DOHH2 (cell line): ENCODE measurements at regions not wholly inside any gene's neighbourhood (a gene's known extent, or its start where the extent isn't known, plus 50 kb on each side); places are given as distances from the start of the nearest gene placed in this dataset.
"Not testable (repeated sequence)": the region's sequence is repeated elsewhere in the genome, so short reads cannot be mapped to it uniquely, and the experiment has no call there.

ENCODE experiments used
- H3F3A ChIP-seq: fragments of 200-600 bp; sonication (generic), shearing (Covaris generic); 2 replicates; pipeline ENCODE4 v1.6.0; 2016; ENCODE audit warnings: antibody characterized with exemption, mild to moderate bottlenecking; ENCODE audit not compliant: control insufficient read depth, insufficient read depth
- H3K27ac ChIP-seq: fragments of 200-600 bp; sonication (generic); 2 replicates; pipeline ENCODE4 v1.5.1; 2014; ENCODE audit warnings: low read depth, mild to moderate bottlenecking, low read length, moderate library complexity
- H3K27me3 ChIP-seq: fragments of 200-600 bp; sonication (generic); 2 replicates; pipeline ENCODE4 v1.6.1; 2014; ENCODE audit warnings: mild to moderate bottlenecking, low read length, mixed read lengths; ENCODE audit not compliant: control insufficient read depth
- H3K36me3 ChIP-seq: fragments of 200-600 bp; sonication (generic); 2 replicates; pipeline ENCODE4 v1.6.1; 2014; ENCODE audit warnings: mild to moderate bottlenecking, low read length, moderate library complexity, mixed read lengths; ENCODE audit not compliant: control insufficient read depth
- H3K4me1 ChIP-seq: fragments of 200-600 bp; sonication (generic); 2 replicates; pipeline ENCODE4 v1.6.1; 2014; ENCODE audit warnings: mild to moderate bottlenecking, low read length, mixed read lengths; ENCODE audit not compliant: control insufficient read depth
- H3K4me2 ChIP-seq: fragments of 200-600 bp; sonication (generic); 2 replicates; pipeline ENCODE4 v1.6.0; 2014; ENCODE audit warnings: mild to moderate bottlenecking, low read length, moderate library complexity
- H3K4me3 ChIP-seq: fragments of 200-600 bp; sonication (generic); 2 replicates; pipeline ENCODE4 v1.5.1; 2014; ENCODE audit warnings: mild to moderate bottlenecking, low read length, mixed read lengths
- H3K79me2 ChIP-seq: fragments of 200-600 bp; sonication (generic); 2 replicates; pipeline ENCODE4 v1.6.1; 2014; ENCODE audit warnings: mild to moderate bottlenecking, low read length, mixed read lengths; ENCODE audit not compliant: control insufficient read depth
- H3K9me2 ChIP-seq: fragments of 200-600 bp; sonication (generic); replicated peaks from 2 replicates; pipeline ENCODE4 v1.6.1; 2014; ENCODE audit warnings: mild to moderate bottlenecking, low read length, mixed read lengths; ENCODE audit not compliant: control insufficient read depth
- H3K9me3 ChIP-seq: fragments of 200-600 bp; sonication (generic); 2 replicates; pipeline ENCODE4 v1.6.1; 2014; ENCODE audit warnings: antibody characterized with exemption, low read length, mixed read lengths; ENCODE audit not compliant: control insufficient read depth, insufficient read depth
- H4K20me1 ChIP-seq: fragments of 200-600 bp; sonication (generic); 2 replicates; pipeline ENCODE4 v1.6.0; 2014; ENCODE audit warnings: low read depth, mild to moderate bottlenecking, antibody characterized with exemption, low read length, moderate library complexity; ENCODE audit not compliant: control insufficient read depth, insufficient read depth
- EZH2phosphoT487 ChIP-seq: fragments of 200-600 bp; sonication (generic); IDR thresholded peaks from 2 replicates; pipeline ENCODE4 v1.6.1; 2017; ENCODE audit warnings: borderline replicate concordance, mild to moderate bottlenecking, antibody characterized with exemption, low read length, moderate library complexity, mixed read lengths
- TF ChIP-seq, protein P1 (sequence below): fragments of 200-600 bp; sonication (generic); IDR thresholded peaks from one replicate; pipeline ENCODE4 v1.5.1; 2014; ENCODE audit warnings: antibody characterized with exemption, mild to moderate bottlenecking, low read depth, low read length; ENCODE audit not compliant: poor library complexity, severe bottlenecking

DNA sequence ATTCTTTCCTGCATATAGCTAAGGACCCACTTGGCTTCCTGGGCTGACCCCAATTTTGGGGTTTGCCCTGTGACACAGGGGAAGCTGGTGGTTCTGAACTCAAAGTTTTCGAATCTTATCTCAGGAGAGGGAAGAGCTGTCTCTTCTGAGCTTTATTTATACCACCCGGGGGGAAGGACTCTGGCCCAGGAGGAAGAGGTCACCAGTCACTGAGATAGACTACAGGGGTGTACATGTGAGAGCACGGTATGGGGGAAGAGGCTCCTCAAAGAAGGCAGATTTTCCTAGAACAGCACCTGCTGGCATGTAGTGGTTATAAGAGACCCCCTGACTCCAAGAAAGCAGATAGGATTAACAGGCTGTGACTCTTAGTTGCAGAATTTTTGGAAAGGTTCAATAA lies 101.8 kb upstream of the ELMO1 start:
- Histone ChIP-seq H3K4me3 (no peak overlapping the region), H4K20me1 (no peaks in the 10 kb centered on the region), H3K79me2 (no peaks in the 10 kb centered on the region), H3K9me3 (no peaks in the 10 kb centered on the region), H3K36me3 (no peaks in the 10 kb centered on the region), H3F3A (no peaks in the 10 kb centered on the region), H3K27ac (no peak overlapping the region), H3K27me3 (no peaks in the 10 kb centered on the region), H3K9me2 (no peaks in the 10 kb centered on the region; the same call in 1 of the 2 replicates), H3K4me1 (no peaks in the 10 kb centered on the region), H3K4me2 (no peak overlapping the region)
- TF ChIP-seq, protein P1, sequence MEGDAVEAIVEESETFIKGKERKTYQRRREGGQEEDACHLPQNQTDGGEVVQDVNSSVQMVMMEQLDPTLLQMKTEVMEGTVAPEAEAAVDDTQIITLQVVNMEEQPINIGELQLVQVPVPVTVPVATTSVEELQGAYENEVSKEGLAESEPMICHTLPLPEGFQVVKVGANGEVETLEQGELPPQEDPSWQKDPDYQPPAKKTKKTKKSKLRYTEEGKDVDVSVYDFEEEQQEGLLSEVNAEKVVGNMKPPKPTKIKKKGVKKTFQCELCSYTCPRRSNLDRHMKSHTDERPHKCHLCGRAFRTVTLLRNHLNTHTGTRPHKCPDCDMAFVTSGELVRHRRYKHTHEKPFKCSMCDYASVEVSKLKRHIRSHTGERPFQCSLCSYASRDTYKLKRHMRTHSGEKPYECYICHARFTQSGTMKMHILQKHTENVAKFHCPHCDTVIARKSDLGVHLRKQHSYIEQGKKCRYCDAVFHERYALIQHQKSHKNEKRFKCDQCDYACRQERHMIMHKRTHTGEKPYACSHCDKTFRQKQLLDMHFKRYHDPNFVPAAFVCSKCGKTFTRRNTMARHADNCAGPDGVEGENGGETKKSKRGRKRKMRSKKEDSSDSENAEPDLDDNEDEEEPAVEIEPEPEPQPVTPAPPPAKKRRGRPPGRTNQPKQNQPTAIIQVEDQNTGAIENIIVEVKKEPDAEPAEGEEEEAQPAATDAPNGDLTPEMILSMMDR: no peak
- TF ChIP-seq EZH2phosphoT487: no peak

DNA sequence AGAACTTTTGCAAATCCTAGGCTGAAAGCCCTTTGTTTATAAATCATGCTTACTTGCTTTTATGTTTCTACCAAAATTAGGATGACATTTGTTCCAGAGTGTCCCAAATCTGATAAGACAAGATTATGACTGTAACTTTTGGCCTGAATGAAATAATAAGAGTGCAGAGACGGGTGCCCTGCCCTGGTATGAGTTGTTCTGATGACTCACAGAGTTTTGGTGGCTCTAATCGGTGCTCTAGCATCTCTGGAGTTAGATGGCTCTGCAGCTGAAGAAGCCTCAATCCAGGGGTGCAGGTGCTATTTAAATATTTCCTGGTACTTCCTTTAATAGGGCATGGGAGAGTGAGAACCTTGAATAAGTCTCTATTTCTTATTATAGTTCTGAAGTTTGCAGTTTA lies 102.2 kb upstream of the ELMO1 start:
- H3K27ac ChIP-seq: no peak overlapping the region
- H3K27me3 ChIP-seq: no peaks in the 10 kb centered on the region
- H3F3A ChIP-seq: no peaks in the 10 kb centered on the region
- no peaks in the 10 kb centered on the region for H3K79me2 ChIP-seq
- TF ChIP-seq, protein P1: no peak
- TF ChIP-seq EZH2phosphoT487: no peak
- H3K9me3 ChIP-seq: no peaks in the 10 kb centered on the region
- H3K36me3 ChIP-seq: no peaks in the 10 kb centered on the region
- H3K4me2 ChIP-seq: no peak overlapping the region
- H3K9me2 ChIP-seq: no peaks in the 10 kb centered on the region; the same call in 1 of the 2 replicates
- H3K4me3 ChIP-seq: no peak overlapping the region
- H3K4me1 ChIP-seq: no peaks in the 10 kb centered on the region
- H4K20me1 ChIP-seq: no peaks in the 10 kb centered on the region

DNA sequence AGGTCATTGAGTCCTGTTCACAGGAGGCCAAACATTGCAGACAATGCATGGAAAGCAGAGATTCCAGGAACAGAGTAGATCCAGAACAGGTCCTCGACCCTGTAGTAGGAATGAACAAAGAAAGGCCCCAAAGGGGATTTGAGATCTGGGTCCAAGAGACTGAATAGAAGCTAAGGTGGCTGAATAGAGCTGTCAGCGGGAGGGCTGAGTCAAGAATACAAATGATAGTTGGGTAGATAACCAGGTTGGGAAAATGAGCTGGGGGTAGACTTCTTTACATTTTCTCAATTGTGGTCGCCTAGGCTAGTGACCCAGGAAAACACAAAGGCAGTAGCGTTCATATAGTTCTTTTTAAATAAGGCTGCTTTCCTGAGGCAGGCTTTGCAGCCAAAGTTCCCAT lies 103.4 kb upstream of the ELMO1 start:
- H3F3A ChIP-seq: no peaks in the 10 kb centered on the region
- TF ChIP-seq EZH2phosphoT487: no peak
- TF ChIP-seq, protein P1: no peak
- H4K20me1 ChIP-seq: no peaks in the 10 kb centered on the region
- no peak overlapping the region for H3K4me2 ChIP-seq
- H3K27me3 ChIP-seq: no peaks in the 10 kb centered on the region
- H3K79me2 ChIP-seq: no peaks in the 10 kb centered on the region
- no peak overlapping the region for H3K27ac ChIP-seq
- no peaks in the 10 kb centered on the region for H3K9me3 ChIP-seq
- H3K4me3 ChIP-seq: no peak overlapping the region
- no peaks in the 10 kb centered on the region; the same call in 1 of the 2 replicates for H3K9me2 ChIP-seq
- H3K36me3 ChIP-seq: no peaks in the 10 kb centered on the region
- no peaks in the 10 kb centered on the region for H3K4me1 ChIP-seq

DNA sequence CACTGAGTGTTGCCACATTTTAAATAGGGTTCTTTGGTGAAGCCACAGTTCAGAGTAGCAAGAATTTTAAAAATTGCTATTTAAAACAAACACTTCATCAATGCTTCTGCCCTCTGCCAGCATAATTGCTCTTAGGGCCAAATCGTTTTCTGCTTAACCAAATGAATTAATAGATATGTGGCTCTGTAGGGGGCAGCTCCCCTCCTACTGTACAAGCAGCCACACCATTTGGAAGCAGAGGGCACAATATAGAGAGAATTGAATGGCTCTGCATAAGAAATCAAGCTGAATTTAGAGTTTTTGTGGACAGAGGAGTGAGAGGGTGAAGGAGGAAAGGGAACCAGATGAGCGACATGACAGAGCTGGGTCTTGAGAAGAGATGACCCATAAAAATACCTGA lies 103.8 kb upstream of the ELMO1 start:
- H3F3A ChIP-seq, H3K9me3 ChIP-seq, H3K4me2 ChIP-seq, H3K36me3 ChIP-seq, H3K79me2 ChIP-seq, H3K9me2 ChIP-seq, H3K4me3 ChIP-seq, H4K20me1 ChIP-seq, H3K27ac ChIP-seq, H3K27me3 ChIP-seq, H3K4me1 ChIP-seq: not testable (repeated sequence)
